GM19372 (cell line): ENCODE measurements at regions not wholly inside any gene's neighbourhood (a gene's known extent, or its start where the extent isn't known, plus 50 kb on each side); places are given as distances from the start of the nearest gene placed in this dataset.
"Not testable (repeated sequence)": the region's sequence is repeated elsewhere in the genome, so short reads cannot be mapped to it uniquely, and the experiment has no call there.

Experiments used
- ATAC-seq: cut with Tn5 transposase; IDR thresholded peaks from one replicate; pipeline ENCODE4 v1.9.1; 2021; ENCODE audit warnings: mild to moderate bottlenecking, low read depth, moderate library complexity; ENCODE audit not compliant: unreplicated experiment

DNA sequence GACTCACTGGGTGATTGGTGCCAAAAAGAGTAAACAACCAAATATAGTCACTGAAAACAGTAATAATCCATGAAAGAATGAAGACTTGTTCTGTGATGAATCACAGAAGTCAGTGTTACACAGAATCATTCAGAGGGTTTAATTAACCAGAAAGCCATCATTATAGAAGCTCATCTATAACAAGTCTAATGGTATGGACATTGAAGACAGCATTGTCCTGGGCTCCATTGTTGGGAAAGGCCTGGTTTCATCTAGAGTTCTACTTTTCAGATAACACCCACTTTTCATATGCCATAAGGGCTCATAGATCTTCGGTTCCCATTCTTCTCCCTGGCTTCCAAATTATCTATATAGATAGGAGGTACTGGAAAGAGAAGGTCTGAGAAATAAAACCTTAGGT is 80.3 kb upstream of the ZWINT start:
- ATAC-seq: not testable (repeated sequence)
